OCI-LY1 (cell line): ENCODE measurements at regions not wholly inside any gene's neighbourhood (a gene's known extent, or its start where the extent isn't known, plus 50 kb on each side); places are given as distances from the start of the nearest gene placed in this dataset.

Source experiments
- H2AFZ ChIP-seq: fragments of 200-600 bp; sonication (generic), shearing (Covaris generic); 2 replicates; pipeline ENCODE4 v1.6.0; 2014; ENCODE audit warnings: antibody characterized with exemption, mild to moderate bottlenecking, low read length
- H3F3A ChIP-seq: fragments of 200-600 bp; sonication (generic), shearing (Covaris generic); 2 replicates; pipeline ENCODE4 v1.6.0; 2014; ENCODE audit warnings: mild to moderate bottlenecking, antibody characterized with exemption, low read length, moderate library complexity; ENCODE audit not compliant: insufficient read depth
- H3K27ac ChIP-seq: fragments of 200-600 bp; sonication (generic); 2 replicates; pipeline ENCODE4 v1.5.1; 2014; ENCODE audit warnings: low read length, mixed run types, mild to moderate bottlenecking, low read depth; ENCODE audit not compliant: poor library complexity, severe bottlenecking
- H3K27me3 ChIP-seq: fragments of 200-600 bp; sonication (generic); 2 replicates; pipeline ENCODE4 v1.6.0; 2014; ENCODE audit warnings: antibody characterized with exemption, mild to moderate bottlenecking, low read length, moderate library complexity; ENCODE audit not compliant: insufficient read depth
- H3K36me3 ChIP-seq: fragments of 200-600 bp; sonication (generic); 2 replicates; pipeline ENCODE4 v1.6.1; 2014; ENCODE audit warnings: mild to moderate bottlenecking, antibody characterized with exemption, low read length, moderate library complexity, mixed read lengths; ENCODE audit not compliant: insufficient read depth
- H3K4me1 ChIP-seq: fragments of 200-600 bp; sonication (generic); 2 replicates; pipeline ENCODE4 v1.5.1; 2014; ENCODE audit warnings: mild to moderate bottlenecking, low read length, moderate library complexity; ENCODE audit not compliant: insufficient read depth, severe bottlenecking
- H3K4me2 ChIP-seq: fragments of 200-600 bp; sonication (generic), shearing (Covaris generic); 2 replicates; pipeline ENCODE4 v1.6.1; 2014; ENCODE audit warnings: low read length
- H3K4me3 ChIP-seq: fragments of 200-600 bp; sonication (generic); 2 replicates; pipeline ENCODE4 v1.5.1; 2014; ENCODE audit warnings: low read length, low read depth, mild to moderate bottlenecking, mixed read lengths; ENCODE audit not compliant: poor library complexity, severe bottlenecking
- H3K79me2 ChIP-seq: fragments of 200-600 bp; shearing (Covaris generic); 2 replicates; pipeline ENCODE4 v1.6.1; 2016; ENCODE audit warnings: mixed run types, low read length, mixed read lengths; ENCODE audit not compliant: insufficient read depth
- H3K9ac ChIP-seq: fragments of 200-600 bp; sonication (generic), shearing (Covaris generic); 2 replicates; pipeline ENCODE4 v1.6.1; 2014; ENCODE audit warnings: mild to moderate bottlenecking, low read length, mixed read lengths
- H3K9me2 ChIP-seq: fragments of 200-600 bp; sonication (generic), shearing (Covaris generic); 2 replicates; pipeline ENCODE4 v1.6.1; 2014; ENCODE audit warnings: low read depth, mild to moderate bottlenecking, low read length, mixed read lengths
- H3K9me3 ChIP-seq: fragments of 200-600 bp; shearing (Covaris generic); 2 replicates; pipeline ENCODE4 v1.6.1; 2014; ENCODE audit warnings: low read length, mixed read lengths
- H4K20me1 ChIP-seq: fragments of 200-600 bp; sonication (generic), shearing (Covaris generic); 2 replicates; pipeline ENCODE4 v1.6.0; 2016; ENCODE audit warnings: mild to moderate bottlenecking, low read length; ENCODE audit not compliant: insufficient read depth
- EZH2 ChIP-seq: fragments of 200-600 bp; sonication (generic), shearing (Covaris generic); IDR thresholded peaks from 2 replicates; pipeline ENCODE4 v1.8.0; 2017; ENCODE audit warnings: borderline replicate concordance, mixed run types, mild to moderate bottlenecking, antibody characterized with exemption, low read length, moderate library complexity, mixed read lengths
- TF ChIP-seq, protein P1 (sequence below): fragments of 200-600 bp; sonication (generic), shearing (Covaris generic); IDR thresholded peaks from 2 replicates; pipeline ENCODE4 v1.5.1; 2017; ENCODE audit warnings: mild to moderate bottlenecking, antibody characterized with exemption, low read length, moderate library complexity, mixed read lengths

DNA sequence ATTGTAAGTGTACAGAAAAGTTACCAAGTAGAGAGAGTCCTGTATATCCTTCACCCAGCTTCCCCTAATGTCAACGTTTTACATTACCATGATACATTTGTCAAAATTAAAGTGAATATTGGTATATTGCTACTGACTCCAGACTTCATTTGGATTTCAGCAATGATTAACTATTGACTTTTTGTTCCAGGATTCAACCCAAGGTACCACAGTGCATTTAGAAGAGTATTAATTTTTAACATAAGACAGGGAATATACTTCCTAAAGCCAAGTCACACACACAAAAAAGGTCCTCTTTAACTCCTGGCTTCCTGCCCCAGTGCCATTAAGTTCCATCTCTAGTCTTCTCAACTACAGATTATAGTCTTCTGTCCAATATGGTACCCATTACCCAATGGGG, 75.5 kb upstream of the RBM19 start:
- Histone ChIP-seq H3K27me3 (no peaks in the 10 kb centered on the region), H3K4me1 (no peaks in the 10 kb centered on the region), H3K27ac (no peak overlapping the region), H3K4me2 (no peak overlapping the region), H3K79me2 (no peaks in the 10 kb centered on the region), H3K36me3 (no peaks in the 10 kb centered on the region), H2AFZ (no peak overlapping the region), H4K20me1 (no peaks in the 10 kb centered on the region), H3K9me3 (no peaks in the 10 kb centered on the region), H3K4me3 (no peak overlapping the region), H3K9ac (no peak overlapping the region), H3F3A (no peaks in the 10 kb centered on the region), H3K9me2 (no peaks in the 10 kb centered on the region)
- TF ChIP-seq, protein P1, sequence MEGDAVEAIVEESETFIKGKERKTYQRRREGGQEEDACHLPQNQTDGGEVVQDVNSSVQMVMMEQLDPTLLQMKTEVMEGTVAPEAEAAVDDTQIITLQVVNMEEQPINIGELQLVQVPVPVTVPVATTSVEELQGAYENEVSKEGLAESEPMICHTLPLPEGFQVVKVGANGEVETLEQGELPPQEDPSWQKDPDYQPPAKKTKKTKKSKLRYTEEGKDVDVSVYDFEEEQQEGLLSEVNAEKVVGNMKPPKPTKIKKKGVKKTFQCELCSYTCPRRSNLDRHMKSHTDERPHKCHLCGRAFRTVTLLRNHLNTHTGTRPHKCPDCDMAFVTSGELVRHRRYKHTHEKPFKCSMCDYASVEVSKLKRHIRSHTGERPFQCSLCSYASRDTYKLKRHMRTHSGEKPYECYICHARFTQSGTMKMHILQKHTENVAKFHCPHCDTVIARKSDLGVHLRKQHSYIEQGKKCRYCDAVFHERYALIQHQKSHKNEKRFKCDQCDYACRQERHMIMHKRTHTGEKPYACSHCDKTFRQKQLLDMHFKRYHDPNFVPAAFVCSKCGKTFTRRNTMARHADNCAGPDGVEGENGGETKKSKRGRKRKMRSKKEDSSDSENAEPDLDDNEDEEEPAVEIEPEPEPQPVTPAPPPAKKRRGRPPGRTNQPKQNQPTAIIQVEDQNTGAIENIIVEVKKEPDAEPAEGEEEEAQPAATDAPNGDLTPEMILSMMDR = no peak
- no peak for TF ChIP-seq EZH2

DNA sequence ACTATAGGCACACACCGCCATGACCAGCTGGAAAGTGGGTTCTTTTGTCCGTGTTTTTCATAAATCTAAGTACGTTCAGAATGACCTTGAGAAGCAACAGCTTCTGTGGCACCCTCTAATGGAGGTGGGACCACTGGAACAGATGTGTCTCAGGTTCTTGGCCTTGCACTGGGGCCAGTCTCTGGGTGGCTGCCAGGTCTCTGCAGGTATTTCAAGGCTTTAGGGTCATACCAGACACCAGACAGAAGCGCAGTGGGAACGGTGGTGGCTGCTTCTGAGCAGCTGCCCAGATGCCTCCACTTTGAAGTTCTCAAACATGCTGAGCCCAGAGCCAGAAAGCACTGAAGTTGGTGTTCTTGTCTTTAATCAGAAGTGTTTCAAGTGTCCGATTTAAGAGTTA, 75.0 kb upstream of the RBM19 start:
- Histone ChIP-seq H3F3A (no peaks in the 10 kb centered on the region), H4K20me1 (no peaks in the 10 kb centered on the region), H3K9ac (no peak overlapping the region), H3K4me3 (no peak overlapping the region), H3K27me3 (no peaks in the 10 kb centered on the region), H3K9me3 (no peaks in the 10 kb centered on the region), H3K79me2 (no peaks in the 10 kb centered on the region), H3K36me3 (no peaks in the 10 kb centered on the region), H3K27ac (no peak overlapping the region), H2AFZ (no peak overlapping the region), H3K4me2 (no peak overlapping the region), H3K9me2 (no peaks in the 10 kb centered on the region), H3K4me1 (no peaks in the 10 kb centered on the region)
- TF ChIP-seq, protein P1 = no peak
- no peak for TF ChIP-seq EZH2

DNA sequence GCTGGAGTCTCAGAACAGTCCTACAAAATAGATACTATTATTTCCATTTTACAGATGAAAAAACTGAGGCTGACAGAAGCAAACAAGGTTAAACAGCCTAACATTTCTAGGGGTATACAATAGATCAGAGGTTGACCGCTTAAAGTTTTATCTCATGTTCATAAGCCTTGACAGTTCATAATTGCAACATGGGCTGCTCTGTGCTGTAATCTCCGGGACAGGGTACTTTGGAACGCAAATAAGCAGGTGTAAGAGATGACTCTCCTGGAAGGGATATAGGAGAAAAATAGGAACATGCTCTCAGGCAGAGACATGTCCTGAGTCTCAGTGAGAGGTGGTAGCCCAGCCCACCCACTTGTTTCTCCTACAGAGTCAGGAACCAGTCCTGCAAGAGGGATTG, 72.8 kb upstream of the RBM19 start:
- no peak overlapping the region for H3K4me3 ChIP-seq
- no peak overlapping the region for H3K4me2 ChIP-seq
- H3K9me3 ChIP-seq = no peaks in the 10 kb centered on the region
- no peaks in the 10 kb centered on the region for H3K79me2 ChIP-seq
- H2AFZ ChIP-seq = no peak overlapping the region
- no peak overlapping the region for H3K9ac ChIP-seq
- H3K9me2 ChIP-seq = no peaks in the 10 kb centered on the region
- no peaks in the 10 kb centered on the region for H3K36me3 ChIP-seq
- TF ChIP-seq, protein P1 = no peak
- no peak for TF ChIP-seq EZH2
- no peaks in the 10 kb centered on the region for H3F3A ChIP-seq
- H4K20me1 ChIP-seq = no peaks in the 10 kb centered on the region
- H3K27ac ChIP-seq = no peak overlapping the region
- no peaks in the 10 kb centered on the region for H3K27me3 ChIP-seq
- H3K4me1 ChIP-seq = no peaks in the 10 kb centered on the region
